Kidney (tissue), 13 donors: ENCODE measurements at regions not wholly inside any gene's neighbourhood (a gene's known extent, or its start where the extent isn't known, plus 50 kb on each side); places are given as distances from the start of the nearest gene placed in this dataset.

ENCODE experiments used
- DNase-seq, 5 donors: peaks; one replicate each; pipeline ENCODE4 v3.0.0-alpha.2; 2013 to 2020
- FAIRE-seq: peaks from 2 replicates; lab custom pipeline; 2012; peaks lifted over from hg19 to GRCh38; lab: Jason Lieb, UNC
- H3K27ac ChIP-seq, 2 donors: one replicate each; pipeline ENCODE4 v1.7.0; 2013; ENCODE audit warnings: low read depth in 2 of 2, low read length in 2 of 2, inconsistent platforms in 1 of 2
- H3K27me3 ChIP-seq: one replicate; pipeline ENCODE4 v1.7.1; 2013; ENCODE audit warnings: low read length, inconsistent platforms; ENCODE audit not compliant: control insufficient read depth, insufficient read depth
- H3K36me3 ChIP-seq, 3 donors: one replicate each; pipeline versions ENCODE4 v1.7.0 to v1.7.1; 2013; ENCODE audit warnings: low read length in 3 of 3, control low read depth in 1 of 3, inconsistent platforms in 1 of 3; ENCODE audit not compliant: insufficient read depth in 3 of 3, control insufficient read depth in 2 of 3
- H3K4me1 ChIP-seq, 3 donors: one replicate each; pipeline versions ENCODE4 v1.7.0 to v1.7.1; 2013; ENCODE audit warnings: low read length in 3 of 3, inconsistent platforms in 1 of 3, low read depth in 1 of 3; ENCODE audit not compliant: control insufficient read depth in 2 of 3, insufficient read depth in 2 of 3
- H3K4me3 ChIP-seq, 3 donors: one replicate each; pipeline versions ENCODE4 v1.7.0 to v1.8.1; 2013; ENCODE audit warnings: low read length in 3 of 3, control low read depth in 1 of 3, inconsistent platforms in 1 of 3
- H3K9ac ChIP-seq, 3 donors: one replicate each; pipeline versions ENCODE4 v1.7.0 to v1.7.1; 2013; ENCODE audit warnings: low read length in 3 of 3, control low read depth in 1 of 3, inconsistent platforms in 1 of 3
- H3K9me3 ChIP-seq, 3 donors: one replicate each; pipeline versions ENCODE4 v1.7.0 to v1.7.1; 2013; ENCODE audit warnings: low read length in 3 of 3, control low read depth in 1 of 3, inconsistent platforms in 1 of 3; ENCODE audit not compliant: control insufficient read depth in 2 of 3, insufficient read depth in 1 of 3
- CTCF ChIP-seq: IDR thresholded peaks from 3 replicates; pipeline ENCODE4 v1.5.1; 2012; ENCODE audit warnings: mild to moderate bottlenecking, moderate library complexity, borderline replicate concordance; ENCODE audit not compliant: insufficient read depth; ENCODE audit errors: extremely low read depth
- intact Hi-C: fragments of 100-400 bp; cut with DNase I; formaldehyde crosslinking; loops from one replicate; pipeline ENCODE4 v1.11.1; 2022
- donor health status: control.
- donor health status: control.
- donor health status: control.
- donor health status: control.
- donor health status: control.
- donor health status: DM: yes; HTN: yes; CAD: no.
- donor health status: Normal renal cell carcinoma (clear cell type).

DNA sequence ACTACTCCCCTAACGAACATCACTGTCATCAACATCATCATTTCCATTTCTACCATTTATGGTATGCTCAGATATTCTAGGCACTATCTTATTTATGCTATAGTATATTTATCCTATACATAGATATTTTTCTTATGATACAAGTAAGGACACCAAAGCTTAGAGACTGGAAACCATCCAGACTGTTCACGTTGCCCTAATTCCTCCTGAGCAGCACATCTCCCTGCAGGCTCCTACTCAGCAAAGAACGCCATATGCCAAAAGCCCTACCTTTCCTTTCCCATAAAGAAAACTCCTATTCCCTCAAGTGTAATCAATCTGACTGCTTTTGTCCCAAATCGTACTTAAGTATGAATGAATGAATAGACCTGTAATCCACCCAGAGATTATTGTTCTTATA lies 247.0 kb downstream of the PRELID2 start:
- no peaks in the 10 kb centered on the region for H3K4me1 ChIP-seq
- TF ChIP-seq CTCF, result no peak
- H3K27me3 ChIP-seq, result no peaks in the 10 kb centered on the region
- FAIRE-seq (no peak), DNase-seq (no peak)
- intact Hi-C loops, result no loop called here
- no peaks in the 10 kb centered on the region for H3K9me3 ChIP-seq
- no peak overlapping the region for H3K27ac ChIP-seq
- H3K9ac ChIP-seq, result no peak overlapping the region
- no peaks in the 10 kb centered on the region for H3K36me3 ChIP-seq
- no peak overlapping the region for H3K4me3 ChIP-seq

DNA sequence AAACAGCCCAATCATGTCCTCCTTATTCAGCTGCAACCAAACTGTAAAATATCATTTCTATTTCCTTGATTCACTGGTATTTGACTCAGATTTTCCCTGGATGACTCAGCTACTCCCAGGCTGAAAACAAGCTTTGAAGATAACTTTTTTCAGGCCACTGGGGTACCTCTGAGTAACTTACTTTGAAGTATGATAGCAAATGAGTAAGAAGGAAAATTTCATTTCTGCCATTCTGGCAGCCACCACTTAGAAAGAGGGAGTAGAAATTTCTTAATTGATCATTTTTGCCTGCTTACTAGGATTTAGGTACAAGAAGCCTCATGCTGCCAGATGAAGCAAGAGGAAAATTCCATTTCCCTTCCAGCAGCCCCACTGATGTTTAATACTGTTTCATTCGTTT lies 247.4 kb downstream of the PRELID2 start:
- intact Hi-C loops, result no loop called here
- Histone ChIP-seq H3K4me3 (no peak overlapping the region), H3K9ac (no peak overlapping the region), H3K27ac (no peak overlapping the region), H3K4me1 (no peaks in the 10 kb centered on the region), H3K9me3 (no peaks in the 10 kb centered on the region), H3K27me3 (no peaks in the 10 kb centered on the region), H3K36me3 (no peaks in the 10 kb centered on the region)
- DNase-seq, result no peak
- no peak for FAIRE-seq
- no peak for TF ChIP-seq CTCF

DNA sequence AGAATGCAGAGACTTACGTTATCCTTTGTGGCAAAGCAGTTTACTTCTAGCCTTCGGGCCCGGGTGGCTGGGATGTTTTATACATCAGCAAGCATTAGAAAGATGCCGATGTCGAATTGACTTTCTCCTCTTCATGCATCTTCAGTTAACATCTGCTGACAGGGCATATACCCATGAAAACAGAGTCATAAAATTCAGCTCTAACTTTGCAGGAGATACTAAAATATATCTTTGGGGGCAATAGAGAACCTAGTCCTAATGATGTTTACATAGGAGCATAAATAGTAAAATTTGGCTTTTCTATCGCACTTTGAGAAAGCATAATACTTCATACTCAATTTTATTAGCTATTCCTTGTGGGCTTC lies 247.9 kb downstream of the PRELID2 start:
- no peak overlapping the region for H3K27ac ChIP-seq
- no peak overlapping the region for H3K9ac ChIP-seq
- TF ChIP-seq CTCF, result no peak
- DNase-seq (no peak), FAIRE-seq (no peak)
- no peaks in the 10 kb centered on the region for H3K36me3 ChIP-seq
- H3K4me1 ChIP-seq, result no peaks in the 10 kb centered on the region
- intact Hi-C loops, result no loop called here
- H3K27me3 ChIP-seq, result no peaks in the 10 kb centered on the region
- no peaks in the 10 kb centered on the region for H3K9me3 ChIP-seq
- no peak overlapping the region for H3K4me3 ChIP-seq

DNA sequence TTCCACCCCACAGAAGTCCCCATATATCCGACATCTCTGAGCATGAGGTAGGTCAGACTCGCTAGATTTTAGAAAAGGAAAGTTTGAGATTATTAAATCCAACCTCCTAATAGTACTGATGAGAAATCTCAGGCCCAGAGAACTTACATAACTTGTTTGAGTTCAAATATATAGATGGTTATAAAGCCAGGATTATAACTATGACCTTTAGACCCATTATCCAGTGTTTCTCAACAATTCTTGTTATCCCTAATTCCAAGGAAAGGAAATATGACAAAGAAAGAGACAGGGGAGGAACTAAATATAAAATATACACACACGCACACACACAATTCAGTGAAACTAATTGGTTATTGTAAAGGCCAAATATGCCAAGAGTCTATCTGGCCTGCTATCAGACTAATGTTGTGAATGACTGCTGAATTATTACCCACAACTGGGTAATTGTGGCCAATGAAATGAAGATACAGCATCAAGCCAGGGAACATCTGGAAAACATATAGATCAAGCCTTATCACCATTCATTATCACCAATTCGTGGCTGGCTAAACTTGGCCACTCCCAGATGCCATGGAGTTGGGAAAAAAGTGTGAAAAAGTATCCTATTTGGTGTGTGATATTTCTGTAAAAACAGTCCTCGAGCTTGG lies 248.4 kb downstream of the PRELID2 start:
- Histone ChIP-seq H3K4me1 (no peaks in the 10 kb centered on the region), H3K27me3 (no peaks in the 10 kb centered on the region), H3K4me3 (no peak overlapping the region), H3K9me3 (no peaks in the 10 kb centered on the region), H3K36me3 (no peaks in the 10 kb centered on the region), H3K27ac (no peak overlapping the region), H3K9ac (no peak overlapping the region)
- no peak for TF ChIP-seq CTCF
- no peak for DNase-seq
- FAIRE-seq, result no peak
- intact Hi-C loops, result no loop called here
